Inferior parietal cortex (tissue), 1 donor: ENCODE measurements at regions not wholly inside any gene's neighbourhood (a gene's known extent, or its start where the extent isn't known, plus 50 kb on each side); places are given as distances from the start of the nearest gene placed in this dataset.
"Not testable (repeated sequence)": the region's sequence is repeated elsewhere in the genome, so short reads cannot be mapped to it uniquely, and the experiment has no call there.

ENCODE experiments used
- DNase-seq: peaks from one replicate; pipeline ENCODE4 v3.0.0-alpha.2; 2016; ENCODE audit errors: extremely low spot score

- DNase-seq: no peak
Observed at GRCh38 chr12:126952096-126953007, 1314.6 kb upstream of the TMEM132C start.

- no peak for DNase-seq
Observed at GRCh38 chr12:126953365-126953889, 1313.5 kb upstream of the TMEM132C start.

GRCh38 chr12:126960221-126960620 is 1306.7 kb upstream of the TMEM132C start:
- no peak for DNase-seq

GRCh38 chr12:126960709-126961108 is 1306.3 kb upstream of the TMEM132C start:
- no peak for DNase-seq

- no peak for DNase-seq
Observed at GRCh38 chr12:126963825-126964224, 1303.1 kb upstream of the TMEM132C start.

- no peak for DNase-seq
Observed at GRCh38 chr12:126966498-126966897, 1300.5 kb upstream of the TMEM132C start.

- DNase-seq: no peak
Observed at GRCh38 chr12:126967152-126967551, 1299.8 kb upstream of the TMEM132C start.

- no peak for DNase-seq
Observed at GRCh38 chr12:126974779-126975178, 1292.2 kb upstream of the TMEM132C start.

GRCh38 chr12:126976579-126976978 is 1290.4 kb upstream of the TMEM132C start:
- DNase-seq: no peak

GRCh38 chr12:126979564-126979963 is 1287.4 kb upstream of the TMEM132C start:
- DNase-seq: not testable (repeated sequence)

GRCh38 chr12:126982707-126983106 is 1284.3 kb upstream of the TMEM132C start:
- DNase-seq: no peak

GRCh38 chr12:126983735-126984134 is 1283.2 kb upstream of the TMEM132C start:
- not testable (repeated sequence) for DNase-seq

- DNase-seq: not testable (repeated sequence)
Observed at GRCh38 chr12:126985663-126986062, 1281.3 kb upstream of the TMEM132C start.

- DNase-seq: no peak
Observed at GRCh38 chr12:126989532-126989931, 1277.4 kb upstream of the TMEM132C start.

- no peak for DNase-seq
Observed at GRCh38 chr12:126993898-126994297, 1273.1 kb upstream of the TMEM132C start.

GRCh38 chr12:126994599-126994998 is 1272.4 kb upstream of the TMEM132C start:
- DNase-seq: no peak

GRCh38 chr12:126998031-126998430 is 1268.9 kb upstream of the TMEM132C start:
- DNase-seq: no peak

GRCh38 chr12:126998747-126999285 is 1268.2 kb upstream of the TMEM132C start:
- DNase-seq: peak; percentile 43

GRCh38 chr12:126999352-126999751 is 1267.6 kb upstream of the TMEM132C start:
- DNase-seq: no peak

- no peak for DNase-seq
Observed at GRCh38 chr12:127005406-127005805, 1261.6 kb upstream of the TMEM132C start.

- DNase-seq: no peak
Observed at GRCh38 chr12:127006972-127007371, 1260.0 kb upstream of the TMEM132C start.

GRCh38 chr12:127008755-127009403 is 1258.1 kb upstream of the TMEM132C start:
- DNase-seq: no peak
